ENCODE measurements at regions not wholly inside any gene's neighbourhood (a gene's known extent, or its start where the extent isn't known, plus 50 kb on each side); places are given as distances from the start of the nearest gene placed in this dataset.

GRCh38 chr1:36651176-36651910 lies 168.6 kb upstream of the CSF3R start:
- Histone ChIP-seq H3K23me2 (ENCODE audit: low read depth, low read length) (no peaks in the 10 kb centered on the region), H3K14ac (ENCODE audit: insufficient read length) (no peak overlapping the region), H3K4me3 (ENCODE audit: extremely low read depth in 1 of 4, insufficient read depth in 2 of 4, low read depth in 3 of 4, low read length in 4 of 4) (no peak overlapping the region), H3K4me2 (ENCODE audit: insufficient read depth in 1 of 2, low read depth in 2 of 2, low read length in 2 of 2) (no peak overlapping the region), H3K56ac (replicated peaks; ENCODE audit: insufficient read length, low read depth, low read length) (no peak overlapping the region), H3K4ac (replicated peaks; ENCODE audit: insufficient read length, low read depth, low read length) (no peak overlapping the region), H4K91ac (replicated peaks; ENCODE audit: insufficient read length, low read length) (no peak overlapping the region), H3K27ac (ENCODE audit: low read depth, low read length) (no peak overlapping the region), H3K36me3 (ENCODE audit: control insufficient read depth in 2 of 4, insufficient read depth in 4 of 4, low read length in 3 of 4) (no peaks in the 10 kb centered on the region), H2BK12ac (ENCODE audit: low read depth, low read length) (no peak overlapping the region), H4K8ac (ENCODE audit: extremely low read depth, insufficient read depth, low read length) (no peak overlapping the region), H2BK120ac (replicated peaks; ENCODE audit: low read depth, low read length) (no peak overlapping the region), H3K79me2 (ENCODE audit: control insufficient read depth in 1 of 2, insufficient read depth in 2 of 2, low read length in 2 of 2) (no peaks in the 10 kb centered on the region), H3K27me3 (replicated peaks in 1 of 4; ENCODE audit: control insufficient read depth in 3 of 4, extremely low read depth in 1 of 4, insufficient read depth in 3 of 4, low read length in 3 of 4) (peaks cover 0 to 2% (median 0%) of the 10 kb centered on the region in 4 experiments; a peak in 2 of 7 replicates), H4K20me1 (replicated peaks in 1 of 2; ENCODE audit: control insufficient read depth in 1 of 2, insufficient read depth in 2 of 2, low read length in 2 of 2) (no peaks in the 10 kb centered on the region), H3K9me3 (ENCODE audit: insufficient read depth in 2 of 2, low read depth in 1 of 2, low read length in 1 of 2) (no peaks in the 10 kb centered on the region), H3K79me1 (ENCODE audit: low read depth, low read length) (no peaks in the 10 kb centered on the region), H2BK20ac (ENCODE audit: low read length) (no peak overlapping the region), H2AFZ (ENCODE audit: low read length) (no peak overlapping the region), H4K5ac (ENCODE audit: insufficient read length, low read depth, low read length) (no peak overlapping the region), H3K4me1 (replicated peaks in 1 of 4; ENCODE audit: control insufficient read depth in 3 of 4, insufficient read depth in 4 of 4, low read length in 3 of 4) (peaks cover 0 to 3% (median 3%) of the 10 kb centered on the region in 4 experiments; a peak in 3 of 7 replicates), H2BK15ac (ENCODE audit: low read length) (no peak overlapping the region), H3K23ac (ENCODE audit: insufficient read length) (no peak overlapping the region), H3K9ac (replicated peaks in 1 of 4; ENCODE audit: extremely low read depth in 1 of 4, low read depth in 3 of 4, low read length in 3 of 4) (no peak overlapping the region), H3K18ac (ENCODE audit: extremely low read depth, low read length) (no peak overlapping the region), H2AK5ac (ENCODE audit: low read depth, low read length) (no peak overlapping the region), H2BK5ac (ENCODE audit: low read depth, low read length) (no peak overlapping the region)
- FAIRE-seq (no peak), DNase-seq (ENCODE audit: low read depth in 1 of 2, low spot score in 2 of 2) (no peak)
- ChIA-PET POLR2A (ENCODE audit: partially characterized antibody) (no interaction called here), CTCF (ENCODE audit: partially characterized antibody) (interaction anchor here (0.8 to 19.8 kb wide), 22 partner anchors 8 to 782 kb away, joined by 3 to 303 read pairs (median 4); no protein-coding TSS in a partner anchor)
- TF ChIP-seq EZH2 (IDR thresholded peaks at IDR 0.05; ENCODE audit: low read depth, low read length, severe bottlenecking): no peak
- no peak for TF ChIP-seq SIN3A (conservative IDR thresholded peaks at IDR 0.05 in 1 of 2, IDR thresholded peaks at IDR 0.05 in 1 of 2; ENCODE audit: low read depth in 1 of 2, low read length in 2 of 2)
- no peak for TF ChIP-seq SRF (IDR thresholded peaks at IDR 0.05; ENCODE audit: low read depth, low read length)
- TF ChIP-seq SAP30 (IDR thresholded peaks at IDR 0.05; ENCODE audit: insufficient read depth, insufficient replicate concordance, low read length): no peak
- no peak for TF ChIP-seq BCL11A (IDR thresholded peaks at IDR 0.05; ENCODE audit: low read depth in 2 of 2, low read length in 2 of 2)
- WGBS, 2 experiments (ENCODE audit: extremely low coverage in 1 of 2, insufficient coverage in 1 of 2, insufficient read length in 1 of 2, insufficient replicate concordance in 2 of 2, low coverage in 1 of 2, low lambda C conversion rate in 2 of 2, missing lambda C conversion rate in 1 of 2): 97% methylated on average over 3 of the region's 3 CpGs; no CpG with 5 or more reads in 1 of the 2 experiments

Measured in H1 (cell line).